Thymus (tissue), 11 donors: ENCODE measurements at regions not wholly inside any gene's neighbourhood (a gene's known extent, or its start where the extent isn't known, plus 50 kb on each side); places are given as distances from the start of the nearest gene placed in this dataset.

Experiments
- DNase-seq, 9 donors: peaks; one replicate each; pipeline ENCODE4 v3.0.0-alpha.2; 2013; ENCODE audit warnings: low spot score in 9 of 9, low read depth in 6 of 9, missing footprints in 1 of 9
- H3K27ac ChIP-seq, 2 donors: one replicate each; pipeline ENCODE4 v1.5.1; 2013; ENCODE audit warnings: control low read depth in 1 of 2, low read depth in 1 of 2, low read length in 1 of 2, mild to moderate bottlenecking in 1 of 2, moderate library complexity in 1 of 2
- H3K27me3 ChIP-seq, 2 donors: one replicate each; pipeline ENCODE4 v1.5.1; 2013; ENCODE audit warnings: low read length in 1 of 2; ENCODE audit not compliant: control insufficient read depth in 2 of 2, insufficient read depth in 1 of 2
- H3K36me3 ChIP-seq, 2 donors: one replicate each; pipeline ENCODE4 v1.5.1; 2013; ENCODE audit warnings: low read length in 1 of 2, mild to moderate bottlenecking in 1 of 2, moderate library complexity in 1 of 2; ENCODE audit not compliant: control insufficient read depth in 2 of 2, insufficient read depth in 2 of 2
- H3K4me1 ChIP-seq, 2 donors: one replicate each; pipeline ENCODE4 v1.5.1; 2013; ENCODE audit warnings: low read length in 2 of 2; ENCODE audit not compliant: control insufficient read depth in 2 of 2, insufficient read depth in 2 of 2
- H3K4me3 ChIP-seq, 2 donors: one replicate each; pipeline ENCODE4 v1.5.1; 2013; ENCODE audit warnings: low read length in 2 of 2, control low read depth in 1 of 2, mild to moderate bottlenecking in 1 of 2
- H3K9me3 ChIP-seq, 2 donors: one replicate each; pipeline ENCODE4 v1.5.1; 2013; ENCODE audit warnings: low read length in 1 of 2, mild to moderate bottlenecking in 1 of 2; ENCODE audit not compliant: control insufficient read depth in 2 of 2, insufficient read depth in 1 of 2
- WGBS: extraction: QIAGEN DNeasy Blood & Tissue Kit; methylation state at CpG from one replicate; pipeline ENCODE4 v1.1.7; 2013; 5-methylcytosine and 5-hydroxymethylcytosine counted together
- donor health status: healthy.

DNA sequence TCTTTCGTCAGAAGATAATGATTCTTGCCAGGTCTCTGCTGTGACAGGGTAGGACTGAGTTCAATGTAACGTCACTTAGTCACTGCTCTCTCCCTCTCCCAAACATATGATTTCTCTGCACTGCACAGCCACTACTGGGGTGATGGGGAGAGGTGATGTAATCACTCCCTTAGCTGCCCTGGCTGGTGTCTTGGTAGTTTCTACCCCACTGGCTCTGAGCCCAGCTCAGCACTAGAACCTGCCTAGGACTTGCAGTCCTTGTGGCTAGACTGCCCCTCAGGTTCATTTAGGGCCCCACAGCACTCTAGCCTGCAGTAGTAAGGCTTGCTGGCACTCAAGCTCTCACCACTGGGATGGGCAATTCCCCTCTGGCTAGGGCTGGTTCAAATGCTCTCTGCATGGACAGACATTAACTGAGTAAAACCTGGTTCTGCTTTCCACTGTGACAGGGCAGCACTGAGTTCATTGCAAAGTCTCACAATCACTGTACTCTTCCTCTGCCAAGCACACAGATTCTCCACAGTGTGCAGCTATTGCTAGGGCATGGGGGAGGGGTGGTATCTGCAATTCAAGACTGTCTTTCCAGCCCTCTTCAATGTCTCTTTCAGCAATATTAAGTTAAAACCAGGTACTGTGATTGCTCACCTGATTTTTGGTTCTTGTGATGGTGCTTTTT is 571.4 kb upstream of the FAT3 start:
- Histone ChIP-seq H3K27me3 (no peaks in the 10 kb centered on the region), H3K36me3 (no peaks in the 10 kb centered on the region), H3K4me1 (no peaks in the 10 kb centered on the region), H3K4me3 (no peak overlapping the region), H3K27ac (no peak overlapping the region), H3K9me3 (no peaks in the 10 kb centered on the region)
- no peak for DNase-seq
- WGBS, result 96% methylated on average over 2 of the region's 2 CpGs

DNA sequence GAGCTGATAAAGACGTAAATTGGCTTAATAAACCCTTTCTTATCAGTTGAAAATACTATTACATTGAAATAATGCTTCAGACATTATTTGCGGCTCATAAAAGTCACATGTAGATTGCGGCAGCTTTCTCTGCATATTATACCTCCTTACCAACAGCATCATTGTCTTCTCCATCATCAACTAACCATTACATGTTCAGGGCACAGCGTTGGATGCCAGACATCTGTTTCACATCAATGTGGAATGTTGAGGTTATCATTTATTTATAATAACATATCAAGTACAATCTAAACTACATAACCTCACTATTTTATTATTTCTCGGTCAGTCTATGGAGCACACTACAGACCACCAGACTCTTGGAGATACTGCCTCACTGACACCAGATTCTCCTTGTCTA is 573.8 kb upstream of the FAT3 start:
- WGBS, result 92% methylated on average over 5 of the region's 5 CpGs
- no peaks in the 10 kb centered on the region for H3K27me3 ChIP-seq
- H3K27ac ChIP-seq, result no peak overlapping the region
- H3K4me1 ChIP-seq, result no peaks in the 10 kb centered on the region
- no peak for DNase-seq
- no peaks in the 10 kb centered on the region for H3K9me3 ChIP-seq
- H3K4me3 ChIP-seq, result no peak overlapping the region
- H3K36me3 ChIP-seq, result no peaks in the 10 kb centered on the region

DNA sequence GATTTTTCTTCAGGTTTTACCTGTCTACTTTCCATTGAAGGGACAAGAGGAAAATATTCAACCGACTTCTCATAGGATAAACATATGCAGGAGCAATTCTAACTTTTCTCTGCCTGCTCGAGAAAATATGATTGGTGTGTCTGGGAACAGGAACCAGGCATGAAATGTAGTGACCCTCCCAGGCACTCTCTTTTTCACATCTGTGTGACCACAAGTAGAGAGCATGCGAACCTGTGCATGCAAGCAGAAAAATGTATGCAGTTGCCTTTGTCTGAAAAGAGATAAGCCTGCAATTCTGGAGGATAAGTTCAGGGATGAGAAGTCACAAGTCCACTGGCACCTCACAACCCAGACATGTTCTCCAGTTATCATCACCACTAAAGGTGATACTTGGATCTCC is 583.5 kb upstream of the FAT3 start:
- Histone ChIP-seq H3K27me3 (no peaks in the 10 kb centered on the region), H3K4me1 (no peaks in the 10 kb centered on the region), H3K9me3 (no peaks in the 10 kb centered on the region), H3K36me3 (no peaks in the 10 kb centered on the region), H3K4me3 (no peak overlapping the region), H3K27ac (no peak overlapping the region)
- DNase-seq, result no peak
- WGBS, result 95% methylated on average over 3 of the region's 3 CpGs

DNA sequence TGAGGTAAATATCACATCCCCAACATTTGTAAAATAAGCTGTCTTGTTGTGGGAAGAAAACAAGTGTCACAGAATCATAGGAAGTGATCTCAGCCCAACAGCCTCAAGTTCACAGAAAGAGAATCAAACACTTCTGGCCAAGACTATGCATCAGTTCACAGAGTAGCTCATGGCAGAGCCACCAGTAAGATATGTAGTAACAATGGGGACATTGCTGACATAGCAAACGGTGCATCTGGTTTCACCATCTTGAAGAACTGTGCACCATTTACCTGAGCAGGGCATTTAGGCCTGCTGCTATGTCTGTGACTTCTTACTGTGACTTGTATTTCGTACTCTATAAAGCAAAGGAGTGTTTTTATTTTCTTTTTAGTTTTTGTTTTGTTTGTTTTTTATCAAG is 585.3 kb upstream of the FAT3 start:
- WGBS, result 79% methylated on average over 2 of the region's 2 CpGs
- Histone ChIP-seq H3K4me1 (no peaks in the 10 kb centered on the region), H3K27me3 (no peaks in the 10 kb centered on the region), H3K27ac (no peak overlapping the region), H3K4me3 (no peak overlapping the region), H3K36me3 (no peaks in the 10 kb centered on the region), H3K9me3 (no peaks in the 10 kb centered on the region)
- no peak for DNase-seq

DNA sequence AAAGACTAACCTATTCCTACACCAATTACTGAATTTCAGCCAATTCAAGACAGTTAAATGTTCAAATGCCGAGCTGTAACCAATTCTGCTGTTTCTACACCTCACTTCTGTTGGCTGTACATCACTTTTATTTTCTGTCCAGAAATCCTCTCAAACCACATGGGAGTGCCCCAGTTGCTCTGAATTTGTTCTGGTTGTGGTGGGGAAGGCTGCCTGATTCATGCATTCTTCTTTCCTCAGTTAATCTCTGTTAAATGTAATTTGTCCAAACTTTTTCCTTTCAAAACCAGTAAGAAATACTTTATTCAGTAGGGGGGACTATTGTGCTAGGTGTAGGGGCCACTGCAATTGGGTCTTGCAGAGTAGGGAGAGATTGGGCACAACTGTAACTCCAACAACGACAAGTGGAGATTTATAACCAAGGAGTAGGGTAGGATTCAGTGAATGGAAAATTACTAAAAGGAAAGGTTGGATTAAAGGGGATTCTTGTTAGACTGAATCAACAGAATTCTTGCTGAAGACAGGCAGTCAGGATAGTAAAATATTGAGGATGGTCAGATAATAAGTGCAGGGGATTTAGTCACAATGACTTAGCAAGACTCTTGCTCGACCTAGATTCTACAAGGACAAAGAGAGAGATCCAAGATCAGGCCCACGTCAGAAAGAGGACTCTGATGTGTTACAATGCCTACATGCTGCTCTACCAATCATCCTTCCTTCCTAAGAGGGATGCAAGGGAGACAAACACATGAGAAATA is 593.5 kb upstream of the FAT3 start:
- H3K27me3 ChIP-seq, result no peaks in the 10 kb centered on the region
- no peaks in the 10 kb centered on the region for H3K4me1 ChIP-seq
- no peak for DNase-seq
- H3K9me3 ChIP-seq, result no peaks in the 10 kb centered on the region
- no peak overlapping the region for H3K4me3 ChIP-seq
- H3K27ac ChIP-seq, result no peak overlapping the region
- no peaks in the 10 kb centered on the region for H3K36me3 ChIP-seq
- 76% methylated on average over 4 of the region's 4 CpGs for WGBS

DNA sequence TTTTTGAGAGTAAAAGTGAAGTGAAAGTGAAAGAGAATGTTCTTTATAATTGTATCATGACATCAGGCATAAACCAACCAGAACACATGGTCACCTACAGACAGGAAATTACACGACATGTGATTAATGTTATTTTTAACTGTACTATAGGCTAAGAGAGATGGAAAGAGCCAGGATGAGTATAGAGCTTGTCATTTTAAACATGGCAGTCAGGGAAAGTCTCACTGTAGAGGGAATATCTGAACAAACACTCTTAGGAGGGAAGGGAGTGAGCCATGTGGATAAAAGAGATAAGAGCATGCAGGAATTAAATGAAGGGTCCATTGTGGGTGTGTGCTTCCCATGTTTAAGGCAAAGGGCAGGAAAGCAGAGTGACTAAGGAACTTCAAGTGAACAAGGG is 599.1 kb upstream of the FAT3 start:
- no peaks in the 10 kb centered on the region for H3K36me3 ChIP-seq
- no peak for DNase-seq
- WGBS, result 42% methylated on average over 1 of the region's 1 CpG

DNA sequence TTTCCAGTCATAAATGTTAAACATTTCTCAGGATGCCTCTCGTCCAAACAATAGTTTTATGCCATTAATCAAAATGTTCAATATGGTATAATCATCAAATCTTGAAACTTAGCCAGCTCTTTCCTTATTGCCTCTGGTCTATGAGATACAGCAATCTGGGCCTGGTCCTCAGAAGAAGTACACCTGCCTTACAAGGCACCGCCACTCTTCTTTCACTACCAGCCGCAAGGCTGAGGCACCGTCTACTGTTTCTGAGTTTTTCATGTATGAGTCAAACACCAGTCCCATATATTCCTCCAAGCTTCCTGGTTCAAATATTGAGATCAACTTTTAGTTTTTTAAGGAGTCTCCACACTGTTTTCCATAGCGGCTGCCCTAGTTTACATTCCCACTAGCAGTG is 600.6 kb upstream of the FAT3 start:
- H3K27me3 ChIP-seq, result no peaks in the 10 kb centered on the region

More for the DNA sequence above, 599.1 kb upstream of the FAT3 start:
- no peaks in the 10 kb centered on the region for H3K9me3 ChIP-seq
- no peaks in the 10 kb centered on the region for H3K4me1 ChIP-seq
- no peak overlapping the region for H3K4me3 ChIP-seq
- no peak overlapping the region for H3K27ac ChIP-seq
- no peaks in the 10 kb centered on the region for H3K27me3 ChIP-seq

DNA sequence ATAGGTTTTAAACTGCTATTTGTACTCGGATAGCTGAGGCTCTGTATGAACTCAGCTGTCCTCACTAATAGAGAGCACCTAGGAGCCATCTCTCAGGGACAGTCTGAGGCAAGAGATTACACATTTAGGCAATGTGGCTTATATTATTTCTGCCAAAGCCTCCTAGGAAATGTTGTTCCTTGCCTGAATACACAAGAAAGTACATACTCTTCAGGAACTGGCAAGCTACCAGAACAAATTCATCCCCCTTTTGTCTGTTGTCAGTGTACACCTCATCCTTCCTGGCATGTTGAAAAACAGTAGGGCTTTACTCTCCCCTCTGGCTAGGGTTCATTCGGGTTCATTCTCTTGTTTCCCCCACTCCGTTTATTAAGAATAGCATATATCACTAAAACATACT is 615.9 kb upstream of the FAT3 start:
- H3K4me1 ChIP-seq, result no peaks in the 10 kb centered on the region
- no peak overlapping the region for H3K27ac ChIP-seq
- DNase-seq, result no peak
- WGBS, result 71% methylated on average over 3 of the region's 3 CpGs
- H3K9me3 ChIP-seq, result peaks cover 0 to 2% of the 10 kb centered on the region in 2 donors
- H3K4me3 ChIP-seq, result no peak overlapping the region
- H3K27me3 ChIP-seq, result no peaks in the 10 kb centered on the region
- no peaks in the 10 kb centered on the region for H3K36me3 ChIP-seq

More for the DNA sequence above, 600.6 kb upstream of the FAT3 start:
- no peaks in the 10 kb centered on the region for H3K9me3 ChIP-seq
- no peak overlapping the region for H3K27ac ChIP-seq
- H3K36me3 ChIP-seq, result no peaks in the 10 kb centered on the region
- WGBS, result 96% methylated on average over 5 of the region's 5 CpGs
- no peak overlapping the region for H3K4me3 ChIP-seq
- no peaks in the 10 kb centered on the region for H3K4me1 ChIP-seq
- DNase-seq, result no peak

DNA sequence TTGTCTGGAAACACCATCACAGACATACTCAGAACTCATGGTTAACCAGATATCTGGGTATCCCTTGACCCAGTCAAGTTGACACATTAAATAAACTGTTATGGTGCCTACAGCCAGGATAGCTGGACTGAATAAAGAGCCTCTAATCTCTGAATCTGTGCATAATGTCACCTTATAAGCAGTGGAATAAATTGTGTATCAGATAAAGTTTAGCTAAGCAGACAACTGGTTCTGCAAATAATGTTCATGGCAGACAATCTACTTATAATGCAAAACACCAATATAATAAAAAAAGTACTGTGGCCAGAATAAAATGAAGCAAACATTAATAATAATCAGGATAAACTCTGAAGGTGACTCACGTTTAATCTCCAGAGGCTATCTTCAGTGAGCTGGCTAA is 628.5 kb upstream of the FAT3 start:
- Histone ChIP-seq H3K4me1 (no peaks in the 10 kb centered on the region), H3K9me3 (peaks cover 0 to 15% of the 10 kb centered on the region in 2 donors), H3K36me3 (no peaks in the 10 kb centered on the region), H3K4me3 (no peak overlapping the region), H3K27me3 (no peaks in the 10 kb centered on the region), H3K27ac (no peak overlapping the region)
- whole genome bisulfite sequencing, result 96% methylated on average over 1 of the region's 1 CpG
- no peak for DNase-seq
